ENCODE measurements at regions not wholly inside any gene's neighbourhood (a gene's known extent, or its start where the extent isn't known, plus 50 kb on each side); places are given as distances from the start of the nearest gene placed in this dataset.

DNA sequence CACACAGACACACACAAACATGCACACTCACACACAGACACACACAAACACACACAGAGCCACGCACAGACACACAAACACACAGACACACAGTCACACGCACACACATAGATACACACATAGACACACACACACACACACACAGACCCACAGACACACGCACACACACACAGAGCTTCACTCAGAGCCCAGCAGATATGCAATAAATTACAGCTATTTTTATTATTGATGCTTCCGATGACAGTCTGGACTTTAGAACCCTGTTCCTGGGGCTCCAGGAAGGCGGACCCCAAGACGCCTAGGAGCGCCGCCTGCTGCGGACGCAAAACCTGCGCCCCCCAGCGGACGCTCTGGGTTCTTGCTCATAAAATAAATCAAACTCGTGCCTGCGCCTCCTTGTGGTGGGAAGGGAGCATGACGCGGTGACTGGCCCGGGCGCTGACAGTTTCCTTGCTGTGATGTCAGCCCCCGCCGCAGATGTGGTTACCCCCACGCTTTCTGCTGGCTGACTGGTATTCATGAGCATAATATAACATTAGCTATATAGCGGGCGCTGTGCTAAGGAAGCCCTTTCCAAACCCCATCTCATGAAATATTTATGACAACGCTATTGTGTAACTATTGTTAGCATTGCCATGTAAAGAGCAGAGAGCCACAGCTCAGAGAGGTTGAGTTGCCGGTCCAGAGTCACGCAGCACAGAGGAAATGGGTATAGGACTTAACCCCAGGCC lies 64.4 kb upstream of the TM9SF2 start:
- DNase-seq: peak; percentile 96

DNA sequence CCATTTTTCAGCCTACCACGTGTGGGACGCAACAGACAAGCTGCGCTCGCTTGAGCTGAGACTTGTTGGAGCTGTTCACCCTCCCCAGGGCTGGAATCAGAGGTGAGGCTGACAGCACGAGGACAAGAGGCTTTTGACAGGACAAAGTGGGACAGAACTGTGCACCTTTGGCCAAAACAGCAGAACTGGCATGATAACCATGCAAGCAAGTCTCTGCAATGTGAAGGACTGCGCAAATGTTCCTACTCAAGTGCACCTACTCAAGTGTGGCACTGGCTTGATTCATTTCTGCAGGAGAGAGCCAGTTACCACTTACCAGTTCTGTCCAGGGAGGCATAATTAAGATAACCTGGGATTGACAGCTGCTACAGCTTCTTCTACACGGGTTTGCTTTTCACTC lies 62.2 kb upstream of the TM9SF2 start:
- no peak for DNase-seq

DNA sequence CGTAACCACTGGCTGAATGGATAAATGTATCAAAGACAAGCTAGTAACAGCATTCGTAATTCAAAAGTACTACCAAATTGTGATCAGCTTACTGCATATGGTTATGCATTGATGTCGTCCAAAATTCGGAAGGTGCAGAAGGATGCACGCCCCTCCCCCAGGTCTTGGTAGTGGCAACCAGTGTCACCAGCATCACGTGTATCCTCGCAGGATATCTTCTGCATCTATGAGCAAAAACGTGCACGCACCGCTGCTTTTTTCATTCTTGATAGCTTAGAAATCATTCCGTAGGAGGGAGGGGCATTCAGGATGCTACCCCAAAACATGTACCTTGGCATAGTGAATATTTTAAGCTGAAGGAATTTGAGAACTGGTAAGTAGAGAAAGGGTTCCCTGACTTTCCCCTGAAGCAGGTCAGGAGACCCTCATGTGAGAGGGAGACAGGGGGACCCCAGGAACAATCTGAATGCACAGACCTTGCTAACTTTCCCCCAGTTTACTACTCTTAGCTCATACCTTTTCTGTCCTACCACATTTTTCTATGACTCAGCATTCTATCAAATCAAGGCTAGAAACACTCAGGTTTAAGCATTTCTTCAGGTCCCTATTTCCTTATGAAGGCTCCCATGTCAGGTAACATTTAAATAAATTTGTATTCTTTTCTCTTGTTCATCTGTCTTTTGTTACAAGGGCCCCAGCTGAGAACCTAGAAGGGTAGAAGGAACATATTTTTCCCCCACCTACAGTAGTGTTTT lies 61.2 kb upstream of the TM9SF2 start:
- DNase-seq: no peak

DNA sequence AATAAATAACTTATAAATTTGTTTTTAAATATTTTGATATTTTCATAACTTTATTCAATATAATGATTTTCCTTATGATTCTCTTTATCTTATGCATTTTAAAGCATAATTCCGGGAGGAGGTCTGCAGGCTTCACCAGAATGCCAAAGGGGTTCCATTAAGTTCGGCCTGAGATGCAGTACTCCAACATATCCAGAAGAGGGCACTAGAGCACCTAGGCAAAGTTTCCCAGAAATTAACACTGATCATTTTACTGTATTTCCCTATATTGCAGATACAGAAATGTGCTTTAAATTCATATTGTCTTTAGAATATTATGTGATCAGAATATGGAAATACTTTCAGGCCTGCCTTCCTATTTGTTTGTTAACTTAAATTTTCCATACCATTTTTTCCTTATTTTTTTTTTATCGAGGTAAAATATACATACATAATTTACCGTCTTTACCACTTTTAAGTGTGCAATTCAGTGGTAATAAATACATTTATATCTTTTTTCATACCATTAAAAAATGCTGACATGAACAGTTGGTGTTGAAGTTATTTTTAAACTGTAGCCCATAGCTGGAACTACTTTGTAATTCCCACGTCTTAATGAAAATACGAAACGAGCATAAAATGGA lies 58.9 kb upstream of the TM9SF2 start:
- DNase-seq: peak; percentile 65

- no peak for DNase-seq
These were observed 55.0 kb upstream of the TM9SF2 start for GRCh38 chr13:99446242-99446641.

- no peak for DNase-seq
These were observed 52.7 kb upstream of the TM9SF2 start for GRCh38 chr13:99448546-99448945.

DNA sequence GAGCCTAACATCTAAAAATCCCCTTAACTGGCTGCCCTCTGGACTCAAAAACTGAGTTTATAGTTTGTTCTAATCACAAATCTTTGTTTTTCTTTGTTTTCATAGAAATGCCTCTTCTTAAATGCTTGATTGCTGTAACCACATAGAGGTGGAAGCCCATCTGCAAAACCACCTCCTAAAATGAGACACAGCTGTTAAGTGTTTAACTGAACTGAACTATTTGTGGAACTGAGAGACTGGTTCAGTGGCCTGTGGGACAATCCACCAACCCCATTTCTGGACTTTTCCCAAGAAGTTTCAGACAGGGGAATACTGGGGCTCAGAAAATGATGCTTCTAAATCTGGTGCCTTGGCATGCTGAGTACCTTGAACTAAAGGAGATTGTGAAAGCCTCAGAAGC lies 50.9 kb upstream of the TM9SF2 start:
- DNase-seq: no peak
